Uterus (tissue), 2 donors: ENCODE measurements at regions not wholly inside any gene's neighbourhood (a gene's known extent, or its start where the extent isn't known, plus 50 kb on each side); places are given as distances from the start of the nearest gene placed in this dataset.

ENCODE experiments used
- POLR2A ChIP-seq, 2 donors: fragments of 450-650 bp; IDR thresholded peaks; one replicate each; pipeline ENCODE4 v1.6.1; 2016; ENCODE audit warnings: antibody characterized with exemption in 2 of 2, mild to moderate bottlenecking in 1 of 2, moderate library complexity in 1 of 2
- TF ChIP-seq, protein P1 (sequence below), 4 experiments: fragments of 200-600 bp in 2 of 4; fragments of 450-650 bp in 2 of 4; sonication (generic) in 2 of 4; IDR thresholded peaks; one replicate each; pipeline ENCODE4 v1.5.1; 2016 to 2019; ENCODE audit warnings: antibody characterized with exemption in 4 of 4, mild to moderate bottlenecking in 2 of 4, moderate library complexity in 1 of 4

DNA sequence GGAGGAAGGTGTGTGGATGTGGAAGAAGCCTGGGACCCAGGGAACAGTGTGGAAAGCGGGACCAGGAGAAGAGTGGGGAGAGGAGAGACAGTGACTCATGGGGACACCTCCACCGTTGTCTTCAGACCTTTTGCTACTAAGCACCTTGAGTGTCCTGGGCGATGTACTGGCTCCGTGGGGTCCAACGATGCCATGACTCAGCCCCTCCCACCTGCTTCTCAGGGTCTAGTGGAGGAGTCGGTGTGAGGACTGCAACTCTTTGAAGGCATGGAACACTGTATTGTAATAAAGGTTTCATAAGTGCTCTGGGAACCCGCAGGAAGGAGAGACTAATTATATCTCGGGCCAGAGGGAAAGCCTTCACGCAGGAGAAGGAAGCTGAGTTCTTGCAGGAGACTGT is 166.9 kb upstream of the KL start:
- TF ChIP-seq, protein P1, sequence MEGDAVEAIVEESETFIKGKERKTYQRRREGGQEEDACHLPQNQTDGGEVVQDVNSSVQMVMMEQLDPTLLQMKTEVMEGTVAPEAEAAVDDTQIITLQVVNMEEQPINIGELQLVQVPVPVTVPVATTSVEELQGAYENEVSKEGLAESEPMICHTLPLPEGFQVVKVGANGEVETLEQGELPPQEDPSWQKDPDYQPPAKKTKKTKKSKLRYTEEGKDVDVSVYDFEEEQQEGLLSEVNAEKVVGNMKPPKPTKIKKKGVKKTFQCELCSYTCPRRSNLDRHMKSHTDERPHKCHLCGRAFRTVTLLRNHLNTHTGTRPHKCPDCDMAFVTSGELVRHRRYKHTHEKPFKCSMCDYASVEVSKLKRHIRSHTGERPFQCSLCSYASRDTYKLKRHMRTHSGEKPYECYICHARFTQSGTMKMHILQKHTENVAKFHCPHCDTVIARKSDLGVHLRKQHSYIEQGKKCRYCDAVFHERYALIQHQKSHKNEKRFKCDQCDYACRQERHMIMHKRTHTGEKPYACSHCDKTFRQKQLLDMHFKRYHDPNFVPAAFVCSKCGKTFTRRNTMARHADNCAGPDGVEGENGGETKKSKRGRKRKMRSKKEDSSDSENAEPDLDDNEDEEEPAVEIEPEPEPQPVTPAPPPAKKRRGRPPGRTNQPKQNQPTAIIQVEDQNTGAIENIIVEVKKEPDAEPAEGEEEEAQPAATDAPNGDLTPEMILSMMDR (IDR thresholded peaks at IDR 0.05) = no peak
- no peak for TF ChIP-seq POLR2A (IDR thresholded peaks at IDR 0.05)
